ENCODE measurements at regions not wholly inside any gene's neighbourhood (a gene's known extent, or its start where the extent isn't known, plus 50 kb on each side); places are given as distances from the start of the nearest gene placed in this dataset.
"Not testable (repeated sequence)": the region's sequence is repeated elsewhere in the genome, so short reads cannot be mapped to it uniquely, and the experiment has no call there.

- no peak for DNase-seq
Observed at GRCh38 chr13:37510441-37510840, 88.1 kb downstream of the POSTN start.

DNA sequence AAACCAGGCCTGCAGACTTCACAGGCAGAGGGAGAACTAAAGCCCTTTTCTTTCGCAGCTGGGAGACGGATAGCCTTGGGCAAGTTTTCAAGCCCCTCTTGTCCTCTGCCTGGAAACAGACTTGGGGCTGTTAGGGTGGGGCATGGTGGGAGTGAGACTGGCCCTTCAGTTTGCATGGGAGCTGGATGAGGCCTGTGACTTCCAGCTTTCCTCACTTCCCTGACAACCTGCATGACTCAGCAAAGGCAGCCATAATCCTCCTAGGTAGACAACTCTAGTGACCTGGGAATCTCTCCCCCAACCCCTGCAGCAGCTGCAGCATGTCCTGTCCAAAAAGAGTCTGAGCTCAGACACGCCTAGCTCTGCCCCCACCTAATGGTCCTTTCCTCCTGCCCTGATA lies 93.0 kb downstream of the POSTN start:
- no peak for DNase-seq

DNA sequence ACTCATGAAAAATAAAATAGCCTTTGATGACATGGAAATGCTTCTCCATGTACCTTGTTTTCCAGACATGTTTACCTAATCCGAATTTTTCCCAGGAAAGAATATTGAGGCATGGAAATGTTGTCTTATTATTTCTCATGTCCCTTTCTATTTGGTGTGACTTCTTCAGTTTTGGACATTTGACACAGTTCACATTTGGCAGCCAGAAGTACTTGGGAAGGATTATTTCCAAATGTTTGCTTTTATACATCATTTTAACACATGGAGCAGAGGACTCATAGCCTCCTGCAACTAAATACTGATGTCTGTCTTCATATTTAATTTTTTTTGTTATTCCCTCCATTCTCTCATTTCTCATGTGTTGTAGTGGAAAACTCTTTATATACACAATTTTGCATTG lies 94.3 kb downstream of the POSTN start:
- no peak for DNase-seq

GRCh38 chr13:37503287-37503686 lies 95.3 kb downstream of the POSTN start:
- DNase-seq, result no peak

GRCh38 chr13:37502303-37502993 lies 96.1 kb downstream of the POSTN start:
- DNase-seq, result not testable (repeated sequence)

DNA sequence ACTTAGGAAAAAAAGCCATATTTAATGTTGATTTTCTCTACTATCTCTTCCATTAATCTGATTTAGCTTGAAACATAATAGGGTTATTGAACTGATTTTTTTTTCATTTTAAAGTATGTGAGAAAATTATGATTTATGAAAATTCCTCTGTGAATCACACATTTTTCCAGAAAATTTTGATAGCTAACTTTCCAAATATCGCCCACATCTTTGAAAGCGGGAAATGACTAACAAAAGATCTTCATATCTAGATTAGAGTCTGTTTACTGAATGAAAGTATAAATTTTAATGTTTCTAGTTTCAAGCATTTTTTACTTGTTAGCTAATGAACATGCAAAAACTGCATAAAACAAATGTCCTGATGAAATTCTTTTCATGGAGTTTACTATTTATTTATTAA lies 97.4 kb downstream of the POSTN start:
- no peak for DNase-seq

GRCh38 chr13:37495046-37495445 lies 103.5 kb downstream of the POSTN start:
- DNase-seq, result no peak

- DNase-seq, result no peak
Observed at GRCh38 chr13:37493775-37494174, 104.8 kb downstream of the POSTN start.

DNA sequence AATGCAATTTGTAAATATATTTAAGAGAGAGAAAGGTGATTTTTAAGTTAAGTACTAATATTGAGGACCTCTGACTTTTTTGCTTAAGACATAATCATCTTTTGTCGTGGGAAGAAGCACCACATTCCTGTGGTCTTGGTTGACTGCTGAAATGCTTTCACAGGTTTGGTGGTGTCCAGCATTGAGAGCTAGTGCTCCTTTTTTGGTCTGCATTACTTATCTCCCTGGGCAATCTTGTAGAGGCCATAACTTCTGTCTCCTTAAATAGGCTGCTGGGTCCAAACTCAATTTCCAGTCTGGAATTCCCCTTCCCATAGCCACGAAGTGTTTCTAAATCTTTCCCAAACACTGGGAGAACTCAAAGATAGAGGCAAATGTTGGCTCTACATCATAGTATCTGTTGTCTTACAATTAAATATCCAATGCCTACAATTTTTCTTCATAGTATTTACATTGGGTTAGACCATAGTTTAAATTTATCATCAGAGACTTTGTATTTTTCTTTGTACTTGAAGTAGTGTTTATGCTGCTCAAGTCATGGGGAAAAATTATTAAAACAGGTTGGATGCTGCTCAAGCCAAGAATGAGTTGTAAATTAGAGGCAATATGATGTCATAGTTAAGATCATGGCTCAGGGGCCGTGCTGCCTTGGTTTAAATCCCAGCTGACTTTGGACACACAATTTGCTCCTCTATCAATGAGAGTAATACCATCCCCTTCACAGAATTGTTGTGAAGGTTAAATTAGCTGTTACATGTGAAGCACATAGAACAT lies 105.6 kb downstream of the POSTN start:
- DNase-seq, result no peak

DNA sequence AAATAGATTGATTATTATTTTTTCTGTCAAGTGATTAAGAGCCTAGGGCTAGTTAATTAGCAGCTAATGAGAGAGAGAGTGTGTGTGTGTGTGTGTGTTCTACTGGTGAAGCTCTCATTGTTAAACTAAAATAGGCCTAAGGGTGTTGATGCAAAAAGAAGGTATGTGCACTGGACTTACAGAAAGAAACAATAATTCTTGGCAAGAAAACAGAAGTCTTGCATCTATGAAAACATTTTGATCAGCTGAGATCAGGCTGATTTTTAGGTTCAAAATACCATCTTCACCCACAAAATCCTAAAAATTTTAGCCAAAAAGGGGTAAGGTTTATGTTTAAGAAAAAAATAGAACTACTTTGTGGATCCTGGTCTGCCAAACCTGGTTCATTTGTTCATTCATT lies 106.5 kb downstream of the POSTN start:
- DNase-seq, result no peak

DNA sequence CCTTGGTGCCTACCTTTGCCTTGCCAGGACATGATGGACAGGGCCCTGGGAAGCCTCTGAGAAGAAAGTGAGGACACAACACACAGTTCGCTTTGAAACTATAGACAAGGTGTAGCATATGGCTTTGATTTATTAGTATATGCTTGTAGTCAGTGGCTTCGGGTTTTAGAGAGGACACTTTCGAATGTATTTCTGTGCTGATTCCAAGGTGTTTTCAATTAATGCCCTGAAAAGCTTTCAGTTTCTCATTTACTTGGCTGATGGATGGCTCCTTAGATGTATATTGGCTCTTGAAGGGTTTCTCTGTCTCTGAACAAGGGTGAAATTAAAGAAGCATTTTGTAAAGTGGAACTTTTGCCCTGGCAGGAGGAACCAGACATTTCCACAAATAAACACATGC lies 106.9 kb downstream of the POSTN start:
- no peak for DNase-seq

GRCh38 chr13:37490176-37490779 lies 108.3 kb downstream of the POSTN start:
- no peak for DNase-seq

GRCh38 chr13:37488726-37489125 lies 109.8 kb downstream of the POSTN start:
- no peak for DNase-seq

DNA sequence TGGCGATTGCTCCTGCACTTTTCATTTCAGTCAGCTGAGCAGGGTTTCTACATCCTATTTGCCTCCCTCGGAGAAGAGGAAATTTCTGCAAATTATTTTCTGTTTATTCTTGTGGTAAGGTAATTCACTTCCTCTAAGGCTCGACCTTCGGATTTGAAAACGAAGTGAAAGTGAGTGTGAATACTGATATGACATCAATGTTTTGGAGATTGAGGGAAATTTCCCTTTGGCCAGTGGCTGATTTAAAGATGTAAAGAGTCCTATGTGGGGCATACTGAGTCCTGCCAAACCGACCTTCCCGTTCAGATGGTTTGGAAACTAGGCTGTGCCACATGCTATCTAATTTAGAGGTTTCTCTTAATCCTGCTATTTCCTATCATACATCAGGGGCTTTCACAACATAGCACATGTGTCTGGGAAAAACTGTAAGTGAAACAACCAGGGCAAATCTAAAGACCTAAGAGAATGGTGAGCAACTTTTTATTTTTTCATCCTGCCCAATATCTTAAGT lies 112.3 kb downstream of the POSTN start:
- DNase-seq, result no peak

GRCh38 chr13:37485756-37486155 lies 112.8 kb downstream of the POSTN start:
- DNase-seq, result no peak

GRCh38 chr13:37484056-37484455 lies 114.5 kb downstream of the POSTN start:
- no peak for DNase-seq

- DNase-seq, result no peak
Observed at GRCh38 chr13:37482331-37482730, 116.2 kb downstream of the POSTN start.

- no peak for DNase-seq
Observed at GRCh38 chr13:37481885-37482227, 116.7 kb downstream of the POSTN start.

DNA sequence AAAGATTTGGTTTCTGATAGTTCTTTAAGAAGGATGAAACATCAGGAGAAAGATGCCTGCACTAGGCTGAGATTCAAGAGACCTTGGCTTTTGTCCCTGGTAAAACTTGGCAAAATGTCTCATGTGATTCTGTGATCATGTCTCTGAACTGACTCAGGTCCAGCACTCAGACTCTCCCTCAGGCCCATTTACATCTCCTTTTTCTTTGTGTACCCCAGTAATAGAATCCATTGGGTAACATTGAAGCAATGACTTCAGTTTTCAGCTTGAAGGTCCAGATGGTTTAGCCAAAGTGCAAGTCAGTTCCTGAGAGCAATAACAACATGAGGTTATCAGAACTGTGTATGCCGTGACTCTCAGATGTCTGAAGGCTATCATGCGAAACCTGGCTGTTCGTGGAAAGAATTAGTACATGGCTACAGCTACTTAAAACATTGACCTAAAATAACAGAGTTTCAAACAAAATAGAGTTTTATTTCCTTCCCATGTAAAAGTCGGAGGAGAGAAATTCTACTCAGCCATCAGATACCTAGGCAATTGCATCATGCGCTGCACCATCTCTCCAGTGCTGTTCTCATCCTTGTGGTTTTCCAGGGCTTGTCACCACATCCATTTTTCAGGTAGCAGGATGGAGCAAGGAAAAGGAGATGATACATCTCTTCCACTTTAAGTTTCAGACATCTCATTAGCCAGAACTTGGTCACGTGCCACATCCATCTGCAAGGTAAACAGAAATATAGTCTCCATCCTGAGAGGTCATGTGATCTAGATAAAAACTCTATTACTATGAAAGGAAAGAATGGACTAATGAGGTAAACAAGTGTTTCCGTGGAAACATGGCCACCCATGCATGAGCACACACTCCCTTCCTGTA lies 117.3 kb downstream of the POSTN start:
- DNase-seq, result no peak

DNA sequence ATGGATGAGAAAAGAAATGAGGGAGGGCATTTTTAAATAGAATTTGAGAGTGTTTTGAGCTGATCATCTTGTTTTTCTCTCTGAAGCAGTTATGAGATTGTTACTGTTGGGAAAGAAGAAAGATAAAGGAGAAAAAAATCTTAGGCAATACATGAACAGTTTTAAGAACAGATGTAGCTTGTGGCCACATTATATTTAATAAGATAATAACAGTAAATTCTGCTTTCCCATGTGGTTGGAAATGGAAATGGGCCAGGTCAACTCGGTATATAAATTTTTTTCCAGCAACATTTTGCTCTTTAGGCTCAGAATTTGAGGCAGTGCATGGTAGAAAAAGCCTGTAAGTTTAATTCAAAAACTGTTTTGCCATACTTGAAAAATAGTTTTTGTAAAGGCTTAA lies 118.7 kb downstream of the POSTN start:
- DNase-seq, result no peak

DNA sequence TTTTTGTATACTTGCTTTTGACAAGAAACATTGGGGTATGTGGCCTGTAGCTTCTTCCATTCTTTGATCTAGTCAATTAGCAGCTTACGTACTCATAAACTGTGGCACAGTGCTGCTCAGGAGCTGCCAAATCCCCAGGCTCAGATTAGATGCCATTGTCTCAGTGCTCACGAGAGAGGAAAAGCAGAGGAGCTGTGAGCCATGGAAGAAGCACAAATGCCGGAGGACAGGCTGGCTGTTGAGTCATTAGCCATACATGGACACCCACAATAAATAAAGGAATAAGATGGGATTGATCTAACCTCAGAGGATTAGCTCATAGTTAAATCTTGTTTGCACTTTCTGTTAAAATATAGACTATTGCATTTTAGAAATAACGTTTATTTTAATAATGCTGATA lies 121.7 kb downstream of the POSTN start:
- no peak for DNase-seq

GRCh38 chr13:37475966-37476365 lies 122.6 kb downstream of the POSTN start:
- DNase-seq, result no peak

All from anterior cingulate cortex (tissue), 58 donors.